Activated CD8-positive, alpha-beta memory T cell treated with anti-CD3 and anti-CD28 coated beads for 36 hours (primary cell): ENCODE measurements at regions not wholly inside any gene's neighbourhood (a gene's known extent, or its start where the extent isn't known, plus 50 kb on each side); places are given as distances from the start of the nearest gene placed in this dataset.
"Not testable (repeated sequence)": the region's sequence is repeated elsewhere in the genome, so short reads cannot be mapped to it uniquely, and the experiment has no call there.

Experiments
- CTCF ChIA-PET: fragments of 350-600 bp; sonication (Branson Sonifier 250); formaldehyde crosslinking; loops from one replicate; lab custom pipeline; 2021; ENCODE audit warnings: antibody characterized with exemption; lab: Charles Lee
- POLR2A ChIA-PET: fragments of 350-600 bp; sonication (Branson Sonifier 250); formaldehyde crosslinking; loops from one replicate; lab custom pipeline; 2021; ENCODE audit warnings: antibody characterized with exemption; lab: Charles Lee

DNA sequence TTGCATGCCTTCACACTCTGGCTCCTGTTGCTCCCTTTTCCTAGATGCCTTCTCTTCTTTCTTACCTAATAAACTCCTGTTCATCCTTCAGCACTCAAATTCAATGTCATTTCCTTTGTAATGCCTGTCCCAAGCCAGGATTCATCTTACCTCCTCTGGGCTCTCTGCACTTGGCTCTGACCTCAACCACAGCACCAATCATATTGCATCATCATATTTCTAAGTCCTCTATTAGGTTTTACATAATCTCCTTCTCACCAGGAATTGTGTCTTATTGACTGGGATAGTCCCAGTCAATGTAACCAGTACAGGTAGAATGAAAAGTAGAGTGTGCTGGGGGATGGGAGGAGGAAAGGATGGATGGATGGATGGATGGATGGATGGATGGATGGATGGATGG lies 187.1 kb downstream of the NRP2 start:
- ChIA-PET POLR2A (no interaction called here), CTCF (no interaction called here)

DNA sequence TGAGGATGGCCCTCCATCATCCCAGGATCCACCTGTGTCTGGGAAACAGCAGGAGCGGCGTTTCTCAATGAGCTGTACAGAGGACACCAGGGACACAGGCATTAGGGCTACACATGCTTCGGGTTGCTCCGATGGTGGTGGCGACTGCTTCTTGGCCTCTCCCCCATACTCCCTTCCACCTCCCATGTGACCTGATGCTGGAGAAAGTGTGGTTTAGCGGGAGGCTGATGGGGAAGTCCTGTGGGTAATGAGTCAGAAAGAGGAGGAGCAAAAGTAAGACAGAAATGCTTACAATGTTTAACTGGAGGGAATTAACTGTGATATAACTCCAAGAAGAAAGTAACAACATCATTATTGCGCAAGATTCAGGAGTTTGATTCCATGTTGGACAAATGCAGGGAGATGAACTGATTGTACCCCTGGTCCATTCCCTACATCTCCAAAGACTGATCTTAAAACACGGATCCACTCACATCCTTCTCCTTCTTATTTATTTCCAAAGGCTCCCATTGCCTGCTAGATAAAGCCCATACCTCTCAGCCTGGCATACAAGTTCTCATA lies 186.6 kb downstream of the NRP2 start:
- ChIA-PET CTCF (no interaction called here), POLR2A (no interaction called here)

DNA sequence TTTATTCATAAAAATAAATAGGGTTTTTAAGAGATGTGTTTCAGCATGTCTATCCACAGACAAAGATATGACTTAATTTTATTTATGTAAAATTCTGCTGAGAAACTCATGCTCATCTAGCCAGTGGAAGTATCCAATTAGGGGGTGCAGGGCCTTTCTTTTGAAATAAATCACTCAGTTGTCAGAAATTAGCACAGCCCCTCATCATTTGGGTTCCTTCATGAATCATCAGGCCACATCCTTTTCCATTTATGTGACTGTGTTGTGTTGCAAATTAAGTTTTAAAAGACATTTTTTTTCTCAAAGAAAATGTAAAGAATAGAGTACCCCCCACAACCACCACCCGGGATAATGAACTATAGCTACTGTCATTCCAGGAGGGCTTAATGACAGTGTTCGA lies 185.8 kb downstream of the NRP2 start:
- ChIA-PET CTCF (no interaction called here), POLR2A (no interaction called here)

DNA sequence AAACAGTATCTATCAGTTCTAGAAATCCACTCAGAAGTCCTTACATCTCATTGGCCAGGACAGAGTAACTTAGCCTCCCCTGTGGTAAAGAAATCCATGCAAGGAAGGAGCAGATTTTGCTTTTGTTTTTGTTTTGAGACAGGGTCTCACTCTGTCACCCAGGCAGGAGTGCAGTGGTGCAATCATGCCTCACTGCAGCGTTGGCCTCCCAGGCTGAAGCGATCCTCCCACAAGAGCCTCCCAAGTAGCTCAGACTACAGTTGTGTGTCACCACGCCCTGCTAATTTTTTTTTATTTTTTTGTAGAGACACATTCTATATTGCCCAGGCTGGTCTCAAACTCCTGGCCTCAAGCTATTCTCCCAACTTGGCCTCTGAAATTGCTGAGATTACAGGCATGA lies 185.1 kb downstream of the NRP2 start:
- ChIA-PET CTCF (interaction anchor here (0.6 kb wide), 1 partner anchor 17 kb away, joined by 3 read pairs; no protein-coding TSS in a partner anchor), POLR2A (no interaction called here)

DNA sequence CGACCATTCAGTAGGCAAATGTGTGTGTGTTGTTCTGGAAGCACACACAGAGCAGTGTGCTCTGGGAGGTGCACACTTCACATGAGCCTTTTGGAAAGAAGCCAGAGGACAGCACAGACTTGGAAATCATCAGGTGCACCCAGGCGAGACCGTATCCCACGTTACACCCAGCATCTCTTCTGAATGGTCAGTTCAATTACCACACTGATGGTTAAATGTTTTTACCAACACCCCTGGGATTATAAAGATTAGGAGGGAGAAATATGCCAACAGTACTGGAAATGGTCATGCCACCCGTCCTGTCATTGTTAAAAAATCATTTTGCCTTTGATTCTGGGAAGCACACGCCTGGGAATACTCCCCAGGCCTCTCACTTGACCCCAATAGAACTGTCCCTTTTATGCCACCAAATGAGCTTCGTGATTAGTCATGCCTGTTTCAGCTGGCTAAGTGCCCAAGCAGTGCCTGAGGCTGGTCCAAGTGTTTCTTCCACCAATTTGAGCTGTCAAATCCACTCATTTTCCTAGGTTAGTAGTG lies 183.7 kb downstream of the NRP2 start:
- POLR2A ChIA-PET, result no interaction called here
- CTCF ChIA-PET, result no interaction called here

DNA sequence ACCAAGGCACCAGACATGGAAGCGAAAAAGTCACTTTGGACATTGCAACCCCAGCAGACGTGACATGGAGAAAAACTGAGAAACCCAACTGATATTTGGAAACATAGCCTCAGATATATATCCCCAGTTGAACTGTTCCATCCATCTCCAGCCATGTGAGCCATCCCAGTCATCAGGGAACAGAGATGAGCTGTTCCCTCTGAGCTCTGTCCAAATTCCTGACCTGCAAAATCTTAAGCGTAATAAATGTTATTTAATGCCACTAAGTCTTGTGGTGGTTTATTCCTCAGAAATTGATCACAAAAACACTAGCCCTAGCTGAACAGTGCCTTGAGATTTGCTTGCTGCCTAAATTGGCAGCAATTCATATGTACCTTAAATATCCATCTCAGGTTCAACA lies 182.8 kb downstream of the NRP2 start:
- POLR2A ChIA-PET, result no interaction called here
- CTCF ChIA-PET, result no interaction called here

DNA sequence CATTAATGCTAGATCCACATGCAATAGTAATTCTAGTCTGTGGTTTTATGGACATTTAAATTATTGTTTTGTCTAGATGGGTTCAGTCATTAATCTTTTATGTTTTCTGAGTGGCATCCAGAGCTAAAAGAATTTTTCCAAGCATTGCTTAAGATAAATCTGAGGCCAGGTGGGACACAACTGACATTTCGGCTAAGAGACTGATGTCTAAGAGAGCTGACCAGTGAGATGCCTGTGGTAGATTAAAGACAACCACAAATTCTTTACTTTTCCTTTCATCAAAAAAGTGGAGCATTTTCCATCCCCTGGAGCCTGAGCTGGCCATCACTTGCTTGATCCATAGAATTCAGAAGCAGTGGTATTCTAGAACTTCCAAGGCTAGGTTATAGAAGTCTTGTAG lies 182.2 kb downstream of the NRP2 start:
- ChIA-PET CTCF (no interaction called here), POLR2A (no interaction called here)

DNA sequence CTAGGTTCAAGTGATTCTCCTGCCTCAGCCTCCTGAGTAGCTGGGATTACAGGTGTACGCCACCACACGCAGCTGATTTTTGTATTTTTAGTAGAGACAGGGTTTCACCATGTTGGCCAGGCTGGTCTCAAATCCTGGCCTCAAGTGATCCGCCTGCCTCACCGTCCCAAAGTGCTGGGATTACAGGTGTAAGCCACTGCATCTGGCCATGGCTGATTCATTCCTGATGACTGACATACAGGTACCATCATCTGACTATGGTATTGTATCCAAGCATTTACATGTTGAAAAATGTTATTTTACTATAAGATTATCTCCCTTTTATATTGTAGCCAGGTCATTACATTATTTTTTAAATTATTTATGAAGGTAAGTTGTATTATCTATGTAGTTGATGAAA lies 180.5 kb downstream of the NRP2 start:
- CTCF ChIA-PET, POLR2A ChIA-PET: not testable (repeated sequence)

DNA sequence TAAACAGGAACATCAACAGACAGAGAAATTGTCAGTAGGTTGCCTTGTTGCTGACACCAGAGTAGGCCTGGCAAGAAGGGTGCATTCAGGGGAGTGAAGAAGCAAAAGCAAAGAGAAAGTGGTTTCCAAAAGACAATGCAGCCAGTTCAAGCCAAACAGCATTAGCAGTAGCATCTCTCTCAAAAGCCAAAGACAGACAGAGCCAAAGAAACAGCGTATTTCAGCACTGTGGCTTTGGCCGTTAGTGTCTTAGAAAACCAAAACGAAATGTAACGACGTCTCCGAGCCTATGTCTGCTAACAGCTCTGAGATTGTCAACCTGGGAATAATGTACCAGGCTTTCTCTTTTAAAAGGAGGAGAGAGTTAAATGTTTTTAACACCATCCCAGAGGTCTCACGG lies 178.6 kb downstream of the NRP2 start:
- CTCF ChIA-PET, result no interaction called here
- POLR2A ChIA-PET, result no interaction called here

DNA sequence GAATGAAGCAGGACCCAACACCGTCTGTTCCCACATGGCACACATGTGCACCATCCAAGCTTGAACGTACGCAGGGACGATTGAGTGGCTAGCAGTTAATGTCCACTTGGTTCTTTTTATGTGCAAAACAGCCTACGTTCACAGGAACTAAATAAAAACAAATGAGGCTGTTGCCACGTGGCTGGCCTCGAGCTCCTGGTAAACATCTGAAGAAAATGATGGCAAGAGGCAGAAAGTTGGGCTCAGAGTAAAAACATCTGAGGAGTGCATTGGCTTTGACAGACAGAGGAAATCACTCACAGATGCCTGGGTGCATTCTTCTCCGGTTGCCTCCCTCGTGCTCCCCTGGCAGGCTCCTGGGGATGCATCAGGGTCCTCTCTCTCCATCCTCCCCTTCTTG lies 177.9 kb downstream of the NRP2 start:
- POLR2A ChIA-PET, result no interaction called here

DNA sequence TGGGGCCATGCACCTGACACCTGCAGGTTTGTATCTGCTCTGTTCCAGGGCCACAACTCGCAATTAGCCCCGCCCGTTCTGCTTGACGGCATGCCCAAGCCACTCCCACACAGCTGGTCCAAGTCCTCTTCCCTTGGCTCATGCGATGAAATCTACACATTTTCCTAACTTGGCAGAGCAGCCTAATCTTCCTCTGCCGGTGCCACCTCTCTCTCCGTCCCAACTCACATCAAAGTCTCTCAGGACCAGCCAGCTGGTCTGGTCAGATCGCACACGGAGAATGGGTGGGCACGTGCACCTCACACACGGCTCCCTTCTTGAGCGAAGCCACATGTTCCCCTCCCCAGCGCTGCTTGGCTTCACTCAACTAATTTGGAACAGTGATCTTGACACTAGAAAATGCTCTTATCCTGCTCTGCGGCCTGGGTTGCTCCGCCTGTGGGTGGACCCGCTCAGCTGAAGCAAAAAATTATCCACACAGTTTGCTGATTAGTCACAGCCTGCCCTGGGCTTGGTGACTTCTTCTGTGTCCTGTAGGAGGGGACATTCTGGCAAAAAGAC lies 176.7 kb downstream of the NRP2 start:
- CTCF ChIA-PET, result no interaction called here
- POLR2A ChIA-PET, result no interaction called here

More for the DNA sequence above, 177.9 kb downstream of the NRP2 start:
- CTCF ChIA-PET, result no interaction called here

DNA sequence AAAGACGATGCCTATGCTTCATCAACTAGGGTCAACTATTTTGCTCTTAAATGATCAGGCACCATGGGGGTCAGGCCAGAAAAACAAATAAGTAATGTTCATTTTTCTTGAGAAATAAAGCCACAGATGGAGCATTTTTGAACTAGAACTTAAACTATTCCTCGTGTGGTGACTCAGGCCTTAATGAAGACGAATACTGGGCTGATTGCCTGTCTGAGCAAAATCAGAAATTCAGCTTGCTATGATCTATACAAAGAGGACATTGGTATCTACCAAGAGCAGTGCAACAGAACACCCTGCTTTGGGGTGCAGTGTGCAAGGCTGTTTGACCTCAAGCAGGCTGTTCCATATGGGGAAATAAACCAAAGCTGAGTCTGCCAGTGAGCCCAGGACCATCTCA lies 176.0 kb downstream of the NRP2 start:
- ChIA-PET POLR2A (no interaction called here), CTCF (no interaction called here)

DNA sequence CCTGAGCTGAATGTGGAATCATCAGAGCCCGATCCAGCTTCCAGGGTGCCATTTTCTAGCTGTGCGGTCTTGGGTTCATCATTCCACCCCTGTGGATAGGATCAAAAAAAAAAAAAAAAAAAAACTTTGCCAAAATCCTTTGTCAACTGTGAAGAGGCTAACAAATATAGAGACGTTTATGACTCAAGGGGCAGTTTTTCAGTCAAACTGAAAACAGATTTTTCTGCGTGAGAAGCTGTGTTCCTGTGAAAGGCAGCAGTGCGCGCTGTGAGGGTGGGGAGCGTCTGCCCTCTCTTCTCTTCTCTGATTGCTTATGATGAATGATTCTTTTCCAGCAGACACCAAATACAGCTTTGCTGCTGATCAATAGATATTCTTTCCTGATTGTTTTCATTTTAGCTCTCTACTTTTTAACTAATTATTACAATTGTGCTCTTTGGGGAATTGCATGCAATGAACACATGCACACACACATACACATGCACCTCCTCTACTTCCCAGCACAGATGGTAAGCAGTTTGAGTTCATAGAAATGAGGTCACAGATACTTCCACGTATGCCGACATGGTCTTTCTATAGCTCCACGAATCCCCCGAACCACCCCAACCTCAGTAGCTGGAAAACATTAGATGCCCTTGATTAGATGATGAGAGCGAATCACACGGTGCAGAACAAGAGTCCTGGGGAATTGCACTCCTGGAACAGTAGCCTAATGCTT lies 175.4 kb downstream of the NRP2 start:
- CTCF ChIA-PET, result interaction anchor here (1.0 kb wide), 1 partner anchor 113 kb away, joined by 3 read pairs; no protein-coding TSS in a partner anchor
- POLR2A ChIA-PET, result no interaction called here

DNA sequence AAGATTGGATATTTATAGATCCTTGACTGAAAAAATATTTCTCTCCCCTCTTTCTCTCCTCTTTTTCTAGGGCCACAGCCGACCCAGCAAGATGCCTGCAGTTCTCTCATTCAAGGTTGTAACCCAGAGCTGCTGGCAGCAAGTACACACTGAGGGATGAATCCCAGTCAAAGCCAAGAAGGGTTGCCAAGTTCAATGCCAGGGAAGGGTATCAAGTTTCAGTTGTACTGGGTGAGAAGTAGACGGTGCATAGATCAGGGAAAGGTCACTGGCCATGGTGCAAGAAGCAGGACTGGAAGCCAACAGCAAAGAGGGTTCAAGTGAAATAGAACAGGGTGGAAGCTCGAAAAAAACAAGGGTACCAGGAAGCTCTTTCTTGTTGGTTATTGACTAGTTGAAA lies 170.2 kb downstream of the NRP2 start:
- CTCF ChIA-PET, result no interaction called here
- POLR2A ChIA-PET, result no interaction called here

DNA sequence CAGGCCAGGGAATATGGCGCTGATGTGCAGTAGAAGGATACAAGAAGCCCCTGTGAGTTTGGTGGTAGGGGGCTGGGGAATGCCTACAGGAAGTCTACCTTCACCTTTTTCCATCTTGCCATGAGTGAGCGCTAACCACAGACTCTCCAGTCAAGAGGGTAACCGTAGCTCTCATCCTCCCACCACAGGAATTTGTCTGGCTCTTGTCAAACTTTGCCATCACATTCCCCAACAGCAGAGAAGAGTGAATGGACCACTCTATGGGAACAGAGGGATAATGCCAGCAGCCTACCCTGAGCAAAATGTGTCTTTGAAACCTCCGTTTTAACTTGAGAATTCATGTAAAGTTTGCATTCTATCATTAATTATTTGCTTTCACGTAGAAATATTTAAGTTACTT lies 168.3 kb downstream of the NRP2 start:
- POLR2A ChIA-PET, result no interaction called here
- CTCF ChIA-PET, result no interaction called here

DNA sequence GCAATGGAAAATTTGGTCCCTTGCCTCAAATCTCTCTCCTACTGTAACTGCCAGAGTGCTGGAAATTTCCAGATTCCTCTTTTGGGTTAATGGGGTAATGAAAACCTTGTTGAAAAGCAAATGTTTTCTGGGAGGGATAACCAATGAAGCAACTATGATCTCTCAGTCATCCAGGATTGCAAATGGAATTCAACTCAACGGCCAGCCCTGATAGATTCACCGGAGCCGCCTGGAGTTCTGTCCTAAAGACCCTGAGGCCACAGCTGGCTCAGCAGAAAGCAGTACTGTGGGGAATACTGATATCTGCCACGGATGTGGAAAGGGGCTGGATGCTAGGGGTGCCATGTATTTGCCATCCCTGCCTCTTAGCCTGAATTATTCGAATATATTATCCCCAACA lies 167.8 kb downstream of the NRP2 start:
- POLR2A ChIA-PET, result no interaction called here
- CTCF ChIA-PET, result no interaction called here

DNA sequence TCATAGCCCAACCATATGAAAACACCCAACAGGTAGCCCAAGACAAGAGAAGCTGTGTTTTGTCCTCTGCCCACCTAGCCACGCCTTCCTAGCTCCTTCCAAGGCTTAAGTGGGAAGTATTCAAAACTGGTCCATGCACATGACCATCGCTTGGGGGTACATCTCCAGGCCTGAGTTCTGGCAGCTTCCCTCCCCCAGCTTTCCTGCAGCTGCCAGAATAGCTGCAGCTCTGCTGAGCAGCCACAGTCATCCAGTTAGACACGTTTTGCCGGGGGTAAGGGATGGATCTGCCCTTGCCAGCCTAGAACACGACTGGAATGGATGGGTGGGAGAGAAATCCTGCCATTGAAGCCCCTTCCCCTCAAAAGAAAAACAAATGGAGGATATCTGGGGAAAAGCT lies 166.8 kb downstream of the NRP2 start:
- ChIA-PET CTCF (interaction anchor here (0.5 kb wide), 1 partner anchor 51 kb away, joined by 3 read pairs; no protein-coding TSS in a partner anchor), POLR2A (no interaction called here)

DNA sequence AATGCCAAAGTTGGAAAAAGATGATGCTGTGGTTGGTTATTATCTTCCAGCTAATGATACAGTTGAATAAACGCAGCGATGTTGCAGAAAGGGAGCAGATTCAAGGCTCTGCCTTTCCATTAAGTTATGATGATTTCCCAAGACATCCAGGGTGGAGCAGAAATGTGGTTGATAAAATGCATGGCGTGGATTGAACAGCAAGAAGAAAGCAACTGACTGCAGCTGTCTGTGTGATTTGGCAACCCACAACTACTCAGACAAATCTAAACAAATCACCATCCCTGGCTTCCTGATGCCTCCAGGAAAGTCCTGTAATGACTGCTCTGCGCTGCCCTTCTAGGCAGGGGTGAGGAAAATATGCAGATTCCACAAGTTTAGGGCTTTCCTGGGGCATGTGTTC lies 166.3 kb downstream of the NRP2 start:
- ChIA-PET POLR2A (no interaction called here), CTCF (interaction anchor here (0.5 kb wide), 1 partner anchor 50 kb away, joined by 3 read pairs; no protein-coding TSS in a partner anchor)
